Erythroblast (primary cell): ENCODE measurements at regions not wholly inside any gene's neighbourhood (a gene's known extent, or its start where the extent isn't known, plus 50 kb on each side); places are given as distances from the start of the nearest gene placed in this dataset.

ENCODE experiments used
- GATA1 ChIP-seq: IDR thresholded peaks from 2 replicates; pipeline ENCODE4 v1.6.1; 2011; ENCODE audit warnings: low read depth, mild to moderate bottlenecking, control low read depth, low read length, moderate library complexity
- POLR2A ChIP-seq: IDR thresholded peaks from 2 replicates; pipeline ENCODE4 v1.6.1; 2011; ENCODE audit warnings: mild to moderate bottlenecking, low read length

GRCh38 chr18:55838319-55838718, 250.3 kb upstream of the TCF4 start:
- no peak for TF ChIP-seq POLR2A
- no peak for TF ChIP-seq GATA1
